OCI-LY3 (cell line): ENCODE measurements at regions not wholly inside any gene's neighbourhood (a gene's known extent, or its start where the extent isn't known, plus 50 kb on each side); places are given as distances from the start of the nearest gene placed in this dataset.

Source experiments
- CTCF ChIP-seq: fragments of 200-600, 300-600 bp; sonication (generic); IDR thresholded peaks from 2 replicates; pipeline ENCODE4 v1.5.1; 2014; ENCODE audit warnings: antibody characterized with exemption, low read length, low read depth
- EZH2phosphoT487 ChIP-seq: fragments of 200-600 bp; shearing (Covaris generic); IDR thresholded peaks from 2 replicates; pipeline ENCODE4 v1.6.1; 2018; ENCODE audit warnings: antibody characterized with exemption, mixed run types, low read depth

GRCh38 chr12:113609692-113610469 lies 138.2 kb upstream of the LHX5 start:
- TF ChIP-seq CTCF (no peak), EZH2phosphoT487 (no peak)
